PC-9 (cell line): ENCODE measurements at regions not wholly inside any gene's neighbourhood (a gene's known extent, or its start where the extent isn't known, plus 50 kb on each side); places are given as distances from the start of the nearest gene placed in this dataset.

Experiments used
- BruUV-seq: library from RNA; stranded (reverse); fragments of 400-500 nt; replicated peaks from 2 replicates; lab custom pipeline; 2021; lab: Mats Ljungman, UMichigan
- CTCF ChIA-PET: fragments of 300-600 bp; sonication (Branson Sonifier 250); formaldehyde crosslinking; loops from one replicate; lab custom pipeline; 2022; ENCODE audit warnings: antibody characterized with exemption; lab: Charles Lee
- POLR2A ChIA-PET: fragments of 300-600 bp; sonication (Branson Sonifier 250); formaldehyde crosslinking; loops from one replicate; lab custom pipeline; 2022; ENCODE audit warnings: antibody characterized with exemption; ENCODE audit not compliant: unreplicated experiment; lab: Charles Lee
- DNase-seq, 2 experiments: peaks; one replicate each; pipeline versions ENCODE4 v3.0.0 to v3.0.0-alpha.2; 2015 to 2022; ENCODE audit warnings: mixed read lengths in 1 of 2
- H2AFZ ChIP-seq: fragments of 200-600 bp; sonication (generic); 2 replicates; pipeline ENCODE4 v1.8.1; 2017; ENCODE audit warnings: antibody characterized with exemption
- H3F3A ChIP-seq: fragments of 200-600 bp; sonication (generic); 2 replicates; pipeline ENCODE4 v1.8.1; 2017; ENCODE audit warnings: antibody characterized with exemption, mild to moderate bottlenecking, low read depth; ENCODE audit not compliant: insufficient read depth
- H3K27ac ChIP-seq: fragments of 200-600 bp; sonication (generic); 2 replicates; pipeline ENCODE4 v1.6.1; 2016; ENCODE audit warnings: mixed run types
- H3K27me3 ChIP-seq: fragments of 200-600 bp; sonication (generic); 2 replicates; pipeline ENCODE4 v1.6.1; 2016; ENCODE audit warnings: low read depth, mixed run types; ENCODE audit not compliant: insufficient read depth
- H3K36me3 ChIP-seq: fragments of 200-600 bp; sonication (generic); 2 replicates; pipeline ENCODE4 v1.6.1; 2016; ENCODE audit warnings: low read depth, mixed run types
- H3K4me1 ChIP-seq: fragments of 200-600 bp; sonication (generic); replicated peaks from 2 replicates; pipeline ENCODE4 v1.6.1; 2016; ENCODE audit warnings: mixed run types; ENCODE audit not compliant: insufficient read depth
- H3K4me2 ChIP-seq: fragments of 200-600 bp; sonication (generic); 2 replicates; pipeline ENCODE4 v1.6.1; 2017; ENCODE audit warnings: mixed run types
- H3K4me3 ChIP-seq: fragments of 200-600 bp; sonication (generic); 2 replicates; pipeline ENCODE4 v1.6.1; 2016; ENCODE audit warnings: mixed run types
- H3K79me2 ChIP-seq: fragments of 200-600 bp; sonication (generic); 2 replicates; pipeline ENCODE4 v1.6.1; 2017; ENCODE audit warnings: low read depth, mixed run types
- H3K9me2 ChIP-seq: fragments of 200-600 bp; sonication (generic); 2 replicates; pipeline ENCODE4 v1.8.1; 2017; ENCODE audit warnings: mild to moderate bottlenecking; ENCODE audit not compliant: insufficient read depth
- H3K9me3 ChIP-seq: fragments of 200-600 bp; sonication (generic); 2 replicates; pipeline ENCODE4 v1.8.1; 2016; ENCODE audit warnings: low read depth; ENCODE audit not compliant: insufficient read depth
- H4K20me1 ChIP-seq: fragments of 200-600 bp; sonication (generic); 2 replicates; pipeline ENCODE4 v1.8.1; 2017; ENCODE audit not compliant: insufficient read depth
- CTCF ChIP-seq: fragments of 200-600 bp; sonication (generic); conservative IDR thresholded peaks from 2 replicates; pipeline ENCODE4 v1.6.1; 2017; ENCODE audit warnings: mixed run types, antibody characterized with exemption, mild to moderate bottlenecking, moderate library complexity
- EZH2 ChIP-seq: fragments of 200-600 bp; sonication (generic); IDR thresholded peaks from 2 replicates; pipeline ENCODE4 v1.8.0; 2017; ENCODE audit warnings: antibody characterized with exemption, low read depth
- intact Hi-C: fragments of 100-400 bp; cut with micrococcal nuclease; formaldehyde crosslinking; loops from one replicate; pipeline ENCODE4 v1.10.0; 2022; ENCODE audit not compliant: unreplicated experiment

DNA sequence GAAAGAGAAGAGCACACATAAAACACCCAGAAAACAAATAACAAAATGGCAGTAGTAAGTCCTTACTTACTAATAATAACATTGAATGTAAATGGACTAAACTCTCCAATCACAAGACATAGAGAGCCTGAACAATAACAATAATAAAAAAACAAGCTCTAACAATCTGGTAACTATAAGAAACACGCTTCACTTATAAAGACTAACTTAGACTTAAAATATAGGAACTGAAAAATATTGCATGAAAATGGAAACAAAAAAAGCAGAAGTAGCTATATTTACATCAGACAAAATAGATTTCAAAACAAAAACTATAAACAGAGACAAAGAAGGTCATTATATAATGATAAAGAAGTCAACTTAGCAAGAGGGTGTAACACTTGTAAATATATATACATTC, 83.1 kb upstream of the LYPLAL1 start:
- no peaks in the 10 kb centered on the region for H3K79me2 ChIP-seq
- CTCF ChIA-PET, result no interaction called here
- no TSS peak for BruUV-seq
- H3K4me2 ChIP-seq, result no peak overlapping the region
- H3K27me3 ChIP-seq, result no peaks in the 10 kb centered on the region
- H2AFZ ChIP-seq, result no peak overlapping the region
- peaks cover 40% of the 10 kb centered on the region; the same call in 1 of the 2 replicates for H3K9me3 ChIP-seq
- intact Hi-C loops, result no loop called here
- H3K4me3 ChIP-seq, result no peak overlapping the region
- no peak for TF ChIP-seq EZH2
- no peak for TF ChIP-seq CTCF
- no peaks in the 10 kb centered on the region for H3K36me3 ChIP-seq
- POLR2A ChIA-PET, result no interaction called here
- DNase-seq, result no peak
- peaks cover 20% of the 10 kb centered on the region for H3K4me1 ChIP-seq
- H3F3A ChIP-seq, result peaks cover 13% of the 10 kb centered on the region
- no peaks in the 10 kb centered on the region for H4K20me1 ChIP-seq
- no peak overlapping the region for H3K27ac ChIP-seq
- peaks cover 6% of the 10 kb centered on the region; the same call in 1 of the 2 replicates for H3K9me2 ChIP-seq

- TF ChIP-seq CTCF (no peak), EZH2 (no peak)
- Histone ChIP-seq H2AFZ (0 out of 2 replicates have a peak overlapping the region, but pooled peaks have one; percentile 5), H3F3A (peaks cover 13% of the 10 kb centered on the region), H3K4me1 (peaks cover 20% of the 10 kb centered on the region), H4K20me1 (no peaks in the 10 kb centered on the region), H3K4me2 (no peak overlapping the region), H3K9me2 (peaks cover 6% of the 10 kb centered on the region; the same call in 1 of the 2 replicates), H3K36me3 (no peaks in the 10 kb centered on the region), H3K4me3 (no peak overlapping the region), H3K79me2 (no peaks in the 10 kb centered on the region), H3K27ac (peak overlapping the region; percentile 20; the same call in 1 of the 2 replicates), H3K9me3 (peaks cover 40% of the 10 kb centered on the region; the same call in 1 of the 2 replicates), H3K27me3 (no peaks in the 10 kb centered on the region)
- no peak for DNase-seq
- intact Hi-C loops, result no loop called here
- no TSS peak for BruUV-seq
- ChIA-PET CTCF (no interaction called here), POLR2A (no interaction called here)
Measured at GRCh38 chr1:219092206-219092605, 81.5 kb upstream of the LYPLAL1 start.

DNA sequence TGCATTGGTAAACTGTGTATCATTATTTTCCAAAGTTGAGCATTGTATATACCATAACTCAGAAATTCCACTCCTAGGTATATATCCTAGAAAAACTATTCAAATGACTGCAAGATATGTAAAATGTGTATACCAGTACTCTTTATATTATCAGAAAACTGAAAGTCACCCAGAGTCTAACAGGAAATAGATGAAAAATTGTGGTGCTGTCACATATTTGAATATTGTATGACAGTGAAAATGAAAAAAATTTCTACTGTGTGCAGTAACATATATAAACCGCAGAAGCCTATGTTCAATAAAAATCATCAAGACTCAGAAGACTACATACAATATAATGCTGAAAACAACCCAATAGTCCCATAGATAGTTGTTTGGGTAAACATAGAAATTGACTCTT, 74.4 kb upstream of the LYPLAL1 start:
- H3K9me3 ChIP-seq, result peaks cover 3% of the 10 kb centered on the region; the same call in 1 of the 2 replicates
- H3K4me2 ChIP-seq, result no peak overlapping the region
- no peaks in the 10 kb centered on the region for H3K27me3 ChIP-seq
- H3K27ac ChIP-seq, result no peak overlapping the region
- CTCF ChIA-PET, result no interaction called here
- no peak for TF ChIP-seq EZH2
- TF ChIP-seq CTCF, result no peak
- BruUV-seq, result no TSS peak
- no peaks in the 10 kb centered on the region for H3K36me3 ChIP-seq
- no peaks in the 10 kb centered on the region for H3K79me2 ChIP-seq
- POLR2A ChIA-PET, result no interaction called here
- no peaks in the 10 kb centered on the region for H3F3A ChIP-seq
- H4K20me1 ChIP-seq, result no peaks in the 10 kb centered on the region
- H2AFZ ChIP-seq, result no peak overlapping the region
- no peak overlapping the region for H3K4me3 ChIP-seq
- H3K4me1 ChIP-seq, result no peaks in the 10 kb centered on the region
- intact Hi-C loops, result no loop called here
- peaks cover 11% of the 10 kb centered on the region for H3K9me2 ChIP-seq
- DNase-seq, result no peak
